Panc1 (cell line): ENCODE measurements at regions not wholly inside any gene's neighbourhood (a gene's known extent, or its start where the extent isn't known, plus 50 kb on each side); places are given as distances from the start of the nearest gene placed in this dataset.

Experiments used
- ATAC-seq: fragments of 200-7000 bp; cut with Tn5 transposase; 2 replicates; pipeline ENCODE4 v1.9.1; 2020; ENCODE audit warnings: mild to moderate bottlenecking, moderate library complexity
- BruUV-seq: library from RNA; stranded (reverse); fragments of 400-500 nt; replicated peaks from 2 replicates; lab custom pipeline; 2021; lab: Mats Ljungman, UMichigan
- CTCF ChIA-PET: fragments of 300-600 bp; sonication (Branson Sonifier 250); formaldehyde crosslinking; loops from one replicate; lab custom pipeline; 2022; ENCODE audit warnings: antibody characterized with exemption; lab: Charles Lee
- POLR2A ChIA-PET: fragments of 300-600 bp; sonication (Branson Sonifier 250); formaldehyde crosslinking; loops from one replicate; lab custom pipeline; 2022; ENCODE audit warnings: antibody characterized with exemption; lab: Charles Lee
- DNase-seq: peaks from one replicate; pipeline ENCODE4 v3.0.0-alpha.2; 2010; ENCODE audit warnings: low read depth, low spot score
- H3K27ac ChIP-seq: 2 replicates; pipeline ENCODE4 v1.5.1; 2011; ENCODE audit warnings: mild to moderate bottlenecking, low read length, inconsistent platforms
- H3K27me3 ChIP-seq: fragments of 200-500 bp; sonication (Bioruptor generic); 2 replicates; pipeline ENCODE4 v1.6.0; 2014; ENCODE audit warnings: low read length, inconsistent platforms; ENCODE audit not compliant: control insufficient read depth, insufficient read depth
- H3K36me3 ChIP-seq: fragments of 200-500 bp; sonication (Bioruptor generic); 2 replicates; pipeline ENCODE4 v1.5.1; 2014; ENCODE audit warnings: inconsistent platforms, mild to moderate bottlenecking, low read length, moderate library complexity; ENCODE audit not compliant: control insufficient read depth, insufficient read depth
- H3K4me1 ChIP-seq: 2 replicates; pipeline ENCODE4 v1.5.1; 2011; ENCODE audit warnings: inconsistent platforms, mild to moderate bottlenecking, low read length, moderate library complexity; ENCODE audit not compliant: control insufficient read depth, insufficient read depth
- H3K4me3 ChIP-seq, 2 experiments: 2 replicates each; pipeline ENCODE4 v1.5.1; 2011 to 2012; ENCODE audit warnings: low read depth in 2 of 2, low read length in 2 of 2, mild to moderate bottlenecking in 2 of 2, inconsistent platforms in 1 of 2, moderate library complexity in 1 of 2
- H3K9me3 ChIP-seq: fragments of 200-500 bp; sonication (Bioruptor generic); 2 replicates; pipeline ENCODE4 v1.5.1; 2014; ENCODE audit warnings: low read depth, mild to moderate bottlenecking, inconsistent platforms, low read length, moderate library complexity; ENCODE audit not compliant: control insufficient read depth, insufficient read depth
- CTCF ChIP-seq: fragments of 450-650 bp; IDR thresholded peaks from 2 replicates; pipeline ENCODE4 v1.5.1; 2017; ENCODE audit warnings: mild to moderate bottlenecking
- POLR2AphosphoS5 ChIP-seq: IDR thresholded peaks from 2 replicates; pipeline ENCODE4 v1.6.1; 2012; ENCODE audit warnings: mild to moderate bottlenecking, low read depth, low read length, moderate library complexity
- REST ChIP-seq, 2 experiments: IDR thresholded peaks; 2 replicates each; pipeline ENCODE4 v1.6.1; 2011 to 2012; ENCODE audit warnings: low read depth in 2 of 2, control low read depth in 1 of 2, low read length in 1 of 2, mild to moderate bottlenecking in 1 of 2, moderate library complexity in 1 of 2; ENCODE audit not compliant: insufficient read depth in 1 of 2
- SIN3A ChIP-seq: IDR thresholded peaks from 2 replicates; pipeline ENCODE4 v1.6.1; 2012; ENCODE audit warnings: low read depth, mild to moderate bottlenecking, low read length, moderate library complexity, borderline replicate concordance; ENCODE audit not compliant: insufficient read depth
- TCF7L2 ChIP-seq: IDR thresholded peaks from 2 replicates; pipeline ENCODE4 v1.6.1; 2011; ENCODE audit warnings: mild to moderate bottlenecking, low read depth, low read length, inconsistent platforms
- in situ Hi-C: cut with HindIII; loops from 2 replicates; pipeline ENCODE4 v1.10.0; 2016; ENCODE audit warnings: low sequenced_read_pairs, low pct_unique_long_range_greater_than_20kb
- intact Hi-C: fragments of 100-400 bp; cut with micrococcal nuclease; formaldehyde crosslinking; loops from one replicate; pipeline ENCODE4 v1.10.0; 2022; ENCODE audit not compliant: unreplicated experiment

DNA sequence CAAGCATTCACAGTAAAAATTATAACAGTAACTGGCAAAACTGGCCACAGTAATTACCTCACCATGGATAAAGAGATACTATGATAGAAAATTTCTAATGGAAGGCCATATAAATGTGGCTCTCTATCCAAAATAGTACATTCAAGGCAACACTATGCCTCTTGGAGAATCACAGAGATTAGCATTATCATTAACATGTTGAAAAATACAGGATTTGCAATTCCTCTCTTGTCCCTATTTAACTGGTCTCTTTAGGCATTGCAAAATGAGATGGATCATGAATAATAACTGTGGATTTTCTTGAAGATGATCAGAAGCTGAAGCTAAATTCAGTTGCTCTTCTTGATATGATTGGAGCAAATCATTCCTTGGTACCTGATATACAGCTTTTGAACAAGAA, 100.8 kb upstream of the HGF start:
- H3K4me1 ChIP-seq, result no peaks in the 10 kb centered on the region
- TF ChIP-seq CTCF (no peak), POLR2AphosphoS5 (no peak), REST (IDR thresholded peaks at IDR 0.05; ENCODE audit: insufficient read depth in 1 of 2, low read depth in 2 of 2, low read length in 1 of 2) (no peak), TCF7L2 (no peak), SIN3A (no peak)
- CTCF ChIA-PET, result no interaction called here
- no peak for ATAC-seq
- no TSS peak for BruUV-seq
- POLR2A ChIA-PET, result no interaction called here
- no peaks in the 10 kb centered on the region for H3K27me3 ChIP-seq
- DNase-seq, result no peak
- intact Hi-C loops (no loop called here), in situ Hi-C loops (no loop called here)
- H3K36me3 ChIP-seq, result no peaks in the 10 kb centered on the region; the same call in 1 of the 2 replicates
- no peak overlapping the region for H3K27ac ChIP-seq
- no peak overlapping the region for H3K4me3 ChIP-seq
- no peaks in the 10 kb centered on the region for H3K9me3 ChIP-seq

- no peaks in the 10 kb centered on the region for H3K9me3 ChIP-seq
- no peaks in the 10 kb centered on the region for H3K4me1 ChIP-seq
- H3K27ac ChIP-seq, result no peak overlapping the region
- ATAC-seq (no peak), DNase-seq (no peak)
- no peaks in the 10 kb centered on the region; the same call in 1 of the 2 replicates for H3K36me3 ChIP-seq
- TF ChIP-seq SIN3A (no peak), CTCF (no peak), TCF7L2 (no peak), POLR2AphosphoS5 (no peak)
- no peak overlapping the region for H3K4me3 ChIP-seq
- in situ Hi-C loops, result no loop called here
- CTCF ChIA-PET, result no interaction called here
- no TSS peak for BruUV-seq
- intact Hi-C loops, result no loop called here
- H3K27me3 ChIP-seq, result no peaks in the 10 kb centered on the region
- POLR2A ChIA-PET, result no interaction called here
Observed at GRCh38 chr7:81869670-81870069, 99.8 kb upstream of the HGF start.
